DOHH2 (cell line): ENCODE measurements at regions not wholly inside any gene's neighbourhood (a gene's known extent, or its start where the extent isn't known, plus 50 kb on each side); places are given as distances from the start of the nearest gene placed in this dataset.

Experiments used
- H3F3A ChIP-seq: fragments of 200-600 bp; sonication (generic), shearing (Covaris generic); 2 replicates; pipeline ENCODE4 v1.6.0; 2016; ENCODE audit warnings: antibody characterized with exemption, mild to moderate bottlenecking; ENCODE audit not compliant: control insufficient read depth, insufficient read depth
- H3K27ac ChIP-seq: fragments of 200-600 bp; sonication (generic); 2 replicates; pipeline ENCODE4 v1.5.1; 2014; ENCODE audit warnings: low read depth, mild to moderate bottlenecking, low read length, moderate library complexity
- H3K27me3 ChIP-seq: fragments of 200-600 bp; sonication (generic); 2 replicates; pipeline ENCODE4 v1.6.1; 2014; ENCODE audit warnings: mild to moderate bottlenecking, low read length, mixed read lengths; ENCODE audit not compliant: control insufficient read depth
- H3K36me3 ChIP-seq: fragments of 200-600 bp; sonication (generic); 2 replicates; pipeline ENCODE4 v1.6.1; 2014; ENCODE audit warnings: mild to moderate bottlenecking, low read length, moderate library complexity, mixed read lengths; ENCODE audit not compliant: control insufficient read depth
- H3K4me1 ChIP-seq: fragments of 200-600 bp; sonication (generic); 2 replicates; pipeline ENCODE4 v1.6.1; 2014; ENCODE audit warnings: mild to moderate bottlenecking, low read length, mixed read lengths; ENCODE audit not compliant: control insufficient read depth
- H3K4me2 ChIP-seq: fragments of 200-600 bp; sonication (generic); 2 replicates; pipeline ENCODE4 v1.6.0; 2014; ENCODE audit warnings: mild to moderate bottlenecking, low read length, moderate library complexity
- H3K4me3 ChIP-seq: fragments of 200-600 bp; sonication (generic); 2 replicates; pipeline ENCODE4 v1.5.1; 2014; ENCODE audit warnings: mild to moderate bottlenecking, low read length, mixed read lengths
- H3K79me2 ChIP-seq: fragments of 200-600 bp; sonication (generic); 2 replicates; pipeline ENCODE4 v1.6.1; 2014; ENCODE audit warnings: mild to moderate bottlenecking, low read length, mixed read lengths; ENCODE audit not compliant: control insufficient read depth
- H3K9me2 ChIP-seq: fragments of 200-600 bp; sonication (generic); replicated peaks from 2 replicates; pipeline ENCODE4 v1.6.1; 2014; ENCODE audit warnings: mild to moderate bottlenecking, low read length, mixed read lengths; ENCODE audit not compliant: control insufficient read depth
- H3K9me3 ChIP-seq: fragments of 200-600 bp; sonication (generic); 2 replicates; pipeline ENCODE4 v1.6.1; 2014; ENCODE audit warnings: antibody characterized with exemption, low read length, mixed read lengths; ENCODE audit not compliant: control insufficient read depth, insufficient read depth
- H4K20me1 ChIP-seq: fragments of 200-600 bp; sonication (generic); 2 replicates; pipeline ENCODE4 v1.6.0; 2014; ENCODE audit warnings: low read depth, mild to moderate bottlenecking, antibody characterized with exemption, low read length, moderate library complexity; ENCODE audit not compliant: control insufficient read depth, insufficient read depth
- CTCF ChIP-seq: fragments of 200-600 bp; sonication (generic); IDR thresholded peaks from one replicate; pipeline ENCODE4 v1.5.1; 2014; ENCODE audit warnings: antibody characterized with exemption, mild to moderate bottlenecking, low read depth, low read length; ENCODE audit not compliant: poor library complexity, severe bottlenecking
- EZH2phosphoT487 ChIP-seq: fragments of 200-600 bp; sonication (generic); IDR thresholded peaks from 2 replicates; pipeline ENCODE4 v1.6.1; 2017; ENCODE audit warnings: borderline replicate concordance, mild to moderate bottlenecking, antibody characterized with exemption, low read length, moderate library complexity, mixed read lengths

- H3K36me3 ChIP-seq, result no peaks in the 10 kb centered on the region
- no peaks in the 10 kb centered on the region for H3F3A ChIP-seq
- H3K27me3 ChIP-seq, result no peaks in the 10 kb centered on the region
- H3K4me1 ChIP-seq, result no peaks in the 10 kb centered on the region
- H3K79me2 ChIP-seq, result no peaks in the 10 kb centered on the region
- no peaks in the 10 kb centered on the region for H3K9me2 ChIP-seq
- peaks cover 8% of the 10 kb centered on the region; the same call in 1 of the 2 replicates for H3K9me3 ChIP-seq
- no peak overlapping the region for H3K4me3 ChIP-seq
- no peak overlapping the region for H3K4me2 ChIP-seq
- TF ChIP-seq CTCF (no peak), EZH2phosphoT487 (no peak)
- no peaks in the 10 kb centered on the region for H4K20me1 ChIP-seq
- H3K27ac ChIP-seq, result no peak overlapping the region
These were observed 144.9 kb downstream of the ZNF326 start for GRCh38 chr1:90139837-90140236.

GRCh38 chr1:90135286-90135685 is 140.4 kb downstream of the ZNF326 start:
- no peak overlapping the region for H3K4me2 ChIP-seq
- H3K4me3 ChIP-seq, result no peak overlapping the region
- H3K36me3 ChIP-seq, result no peaks in the 10 kb centered on the region
- no peak overlapping the region for H3K27ac ChIP-seq
- H3K27me3 ChIP-seq, result no peaks in the 10 kb centered on the region
- no peaks in the 10 kb centered on the region for H3K79me2 ChIP-seq
- peaks cover 8% of the 10 kb centered on the region; the same call in 1 of the 2 replicates for H3K9me3 ChIP-seq
- H4K20me1 ChIP-seq, result no peaks in the 10 kb centered on the region
- no peaks in the 10 kb centered on the region for H3K4me1 ChIP-seq
- TF ChIP-seq EZH2phosphoT487, result no peak
- no peak for TF ChIP-seq CTCF
- no peaks in the 10 kb centered on the region for H3K9me2 ChIP-seq
- no peaks in the 10 kb centered on the region for H3F3A ChIP-seq

GRCh38 chr1:90134175-90134955 is 139.5 kb downstream of the ZNF326 start:
- H3K9me3 ChIP-seq, result peaks cover 1% of the 10 kb centered on the region; the same call in 1 of the 2 replicates
- H3K4me3 ChIP-seq, result no peak overlapping the region
- no peaks in the 10 kb centered on the region for H3K4me1 ChIP-seq
- H3K9me2 ChIP-seq, result no peaks in the 10 kb centered on the region
- TF ChIP-seq CTCF (no peak), EZH2phosphoT487 (no peak)
- H3F3A ChIP-seq, result no peaks in the 10 kb centered on the region
- no peak overlapping the region for H3K4me2 ChIP-seq
- H3K79me2 ChIP-seq, result no peaks in the 10 kb centered on the region
- H3K36me3 ChIP-seq, result no peaks in the 10 kb centered on the region
- H4K20me1 ChIP-seq, result no peaks in the 10 kb centered on the region
- no peaks in the 10 kb centered on the region for H3K27me3 ChIP-seq
- no peak overlapping the region for H3K27ac ChIP-seq
